ENCODE measurements at regions not wholly inside any gene's neighbourhood (a gene's known extent, or its start where the extent isn't known, plus 50 kb on each side); places are given as distances from the start of the nearest gene placed in this dataset.

GRCh38 chr9:1473956-1474634 is 423.9 kb downstream of the DMRT2 start:
- H3K27me3 ChIP-seq = no peaks in the 10 kb centered on the region
- H3K4me3 ChIP-seq = no peak overlapping the region
- H3K27ac ChIP-seq = no peak overlapping the region
- TF ChIP-seq, protein P1, sequence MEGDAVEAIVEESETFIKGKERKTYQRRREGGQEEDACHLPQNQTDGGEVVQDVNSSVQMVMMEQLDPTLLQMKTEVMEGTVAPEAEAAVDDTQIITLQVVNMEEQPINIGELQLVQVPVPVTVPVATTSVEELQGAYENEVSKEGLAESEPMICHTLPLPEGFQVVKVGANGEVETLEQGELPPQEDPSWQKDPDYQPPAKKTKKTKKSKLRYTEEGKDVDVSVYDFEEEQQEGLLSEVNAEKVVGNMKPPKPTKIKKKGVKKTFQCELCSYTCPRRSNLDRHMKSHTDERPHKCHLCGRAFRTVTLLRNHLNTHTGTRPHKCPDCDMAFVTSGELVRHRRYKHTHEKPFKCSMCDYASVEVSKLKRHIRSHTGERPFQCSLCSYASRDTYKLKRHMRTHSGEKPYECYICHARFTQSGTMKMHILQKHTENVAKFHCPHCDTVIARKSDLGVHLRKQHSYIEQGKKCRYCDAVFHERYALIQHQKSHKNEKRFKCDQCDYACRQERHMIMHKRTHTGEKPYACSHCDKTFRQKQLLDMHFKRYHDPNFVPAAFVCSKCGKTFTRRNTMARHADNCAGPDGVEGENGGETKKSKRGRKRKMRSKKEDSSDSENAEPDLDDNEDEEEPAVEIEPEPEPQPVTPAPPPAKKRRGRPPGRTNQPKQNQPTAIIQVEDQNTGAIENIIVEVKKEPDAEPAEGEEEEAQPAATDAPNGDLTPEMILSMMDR (IDR thresholded peaks at IDR 0.05) = no peak
- no peak for TF ChIP-seq POLR2AphosphoS5 (IDR thresholded peaks at IDR 0.05)
- TF ChIP-seq POLR2A (IDR thresholded peaks at IDR 0.05) = no peak
- TF ChIP-seq EP300 (IDR thresholded peaks at IDR 0.05) = no peak
- no peaks in the 10 kb centered on the region for H3K4me1 ChIP-seq
- H3K36me3 ChIP-seq = no peaks in the 10 kb centered on the region
- no peak for ATAC-seq (ENCODE audit: low FRiP score in 2 of 2)
- H3K9me3 ChIP-seq = no peaks in the 10 kb centered on the region
- DNase-seq = no peak
- 42 to 45% methylated on average over 3 of the region's 3 CpGs for WGBS, 2 donors

GRCh38 chr9:1474671-1475070 is 424.5 kb downstream of the DMRT2 start:
- no peak overlapping the region for H3K4me3 ChIP-seq
- no peaks in the 10 kb centered on the region for H3K4me1 ChIP-seq
- DNase-seq (no peak), ATAC-seq (ENCODE audit: low FRiP score in 2 of 2) (no peak)
- TF ChIP-seq POLR2A (IDR thresholded peaks at IDR 0.05) = no peak
- TF ChIP-seq, protein P1 (IDR thresholded peaks at IDR 0.05) = no peak
- no peak for TF ChIP-seq EP300 (IDR thresholded peaks at IDR 0.05)
- no peak for TF ChIP-seq POLR2AphosphoS5 (IDR thresholded peaks at IDR 0.05)
- H3K36me3 ChIP-seq = no peaks in the 10 kb centered on the region
- no peaks in the 10 kb centered on the region for H3K9me3 ChIP-seq
- no peak overlapping the region for H3K27ac ChIP-seq
- H3K27me3 ChIP-seq = no peaks in the 10 kb centered on the region
- WGBS, 2 donors = 27 to 33% methylated on average over 1 of the region's 1 CpG

DNA sequence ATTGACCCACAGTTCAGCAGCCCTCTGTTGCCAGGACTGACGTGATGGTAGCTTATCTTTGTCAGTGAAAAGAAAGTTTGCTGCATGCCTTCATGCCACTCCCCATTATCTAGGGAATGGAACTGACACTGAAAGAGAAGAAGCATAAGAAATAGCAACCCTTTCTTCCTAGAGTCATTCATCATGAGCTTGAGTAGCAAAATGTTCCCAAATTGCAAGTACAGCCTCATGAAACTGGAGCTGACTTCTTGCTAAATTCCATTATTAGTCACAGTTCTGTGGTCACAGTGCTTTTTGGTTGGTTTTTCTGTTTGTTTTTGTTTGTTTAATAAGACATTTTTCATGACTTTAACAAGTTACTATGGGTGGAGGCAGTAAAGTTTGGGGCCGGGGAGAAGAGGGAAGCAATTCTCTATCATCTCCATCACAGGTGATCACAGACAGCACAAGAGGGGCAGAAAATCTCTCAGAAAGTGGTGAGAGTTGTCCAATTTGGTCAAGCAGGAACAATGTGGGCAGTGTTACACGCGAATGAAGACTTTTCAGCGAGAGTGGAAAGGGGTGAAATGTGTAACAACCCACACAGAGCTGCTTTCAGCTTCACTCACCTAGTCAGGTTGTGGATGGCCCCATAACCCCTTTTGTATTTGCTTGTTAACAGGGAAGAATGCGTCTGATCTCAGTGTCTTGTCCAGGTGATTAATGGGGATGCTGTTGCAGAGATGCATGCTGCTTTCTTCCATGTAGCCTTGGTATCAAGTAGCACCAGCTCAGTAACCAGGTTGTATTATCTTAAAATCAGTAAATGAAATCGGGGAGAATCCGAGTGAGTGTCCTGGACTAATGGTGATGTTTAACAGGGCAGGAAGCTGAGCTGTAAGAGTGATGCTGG is 440.4 kb downstream of the DMRT2 start:
- ATAC-seq (ENCODE audit: low FRiP score in 2 of 2) = peak in 1 of 2 donors; percentile 82
- DNase-seq = no peak
- no peak overlapping the region for H3K4me3 ChIP-seq
- no peaks in the 10 kb centered on the region for H3K4me1 ChIP-seq
- no peak overlapping the region for H3K27ac ChIP-seq
- TF ChIP-seq POLR2AphosphoS5 (IDR thresholded peaks at IDR 0.05) (no peak), POLR2A (IDR thresholded peaks at IDR 0.05) (no peak)
- TF ChIP-seq, protein P1 (IDR thresholded peaks at IDR 0.05) = no peak
- H3K9me3 ChIP-seq = no peaks in the 10 kb centered on the region
- no peaks in the 10 kb centered on the region for H3K27me3 ChIP-seq
- no peaks in the 10 kb centered on the region for H3K36me3 ChIP-seq
- 45 to 46% methylated on average over 8 of the region's 8 CpGs for WGBS, 2 donors

- Histone ChIP-seq H3K4me1 (no peaks in the 10 kb centered on the region), H3K27ac (no peak overlapping the region), H3K27me3 (no peaks in the 10 kb centered on the region), H3K9me3 (no peaks in the 10 kb centered on the region), H3K36me3 (no peaks in the 10 kb centered on the region), H3K4me3 (no peak overlapping the region)
- WGBS, 2 donors = 60 to 79% methylated on average over 3 of the region's 3 CpGs
- TF ChIP-seq EP300 (IDR thresholded peaks at IDR 0.05) (no peak), POLR2AphosphoS5 (IDR thresholded peaks at IDR 0.05) (no peak), POLR2A (IDR thresholded peaks at IDR 0.05) (no peak)
- TF ChIP-seq, protein P1 (IDR thresholded peaks at IDR 0.05) = no peak
- no peak for ATAC-seq (ENCODE audit: low FRiP score in 2 of 2)
- DNase-seq = no peak
These were observed 442.0 kb downstream of the DMRT2 start for GRCh38 chr9:1492156-1492555.
